ENCODE measurements at regions not wholly inside any gene's neighbourhood (a gene's known extent, or its start where the extent isn't known, plus 50 kb on each side); places are given as distances from the start of the nearest gene placed in this dataset.

- WGBS (ENCODE audit: missing lambda C conversion rate), result 55% methylated on average over 4 of the region's 4 CpGs
- no peaks in the 10 kb centered on the region for H3K9me3 ChIP-seq
- POLR2A ChIA-PET, result interaction anchor here (0.8 kb wide), 1 partner anchor 19 kb away, joined by 3 read pairs; no protein-coding TSS in a partner anchor
- H3K4me1 ChIP-seq, result peaks cover 11% of the 10 kb centered on the region; the same call in 2 of the 3 replicates
- H3K4me3 ChIP-seq, result no peak overlapping the region
- CTCF ChIA-PET, result no interaction called here
- TF ChIP-seq GATA3 (IDR thresholded peaks at IDR 0.05; ENCODE audit: borderline replicate concordance) (peak; percentile 46; the same call in 1 of the 2 replicates), FOXS1 (CRISPR knock-in tag; IDR thresholded peaks at IDR 0.05) (no peak), CEBPB (IDR thresholded peaks at IDR 0.05) (peak in 1 of 2 experiments; percentile 12; a peak in 1 of 4 replicates)
- no peak overlapping the region for H3K4me2 ChIP-seq
- ATAC-seq (peak in 1 of 2 experiments; percentile 55; a peak in 3 of 6 replicates), FAIRE-seq (no peak), DNase-seq (ENCODE audit: low read depth in 1 of 2, low spot score in 1 of 2) (peak in 1 of 2 experiments; percentile 11)
- H3K27ac ChIP-seq, result no peak overlapping the region
Observed at GRCh38 chr2:163367825-163368582, 367.8 kb downstream of the FIGN start.

- Histone ChIP-seq H3K4me3 (no peak overlapping the region), H3K4me1 (peaks cover 11% of the 10 kb centered on the region; the same call in 2 of the 3 replicates), H3K9me3 (no peaks in the 10 kb centered on the region), H3K27ac (no peak overlapping the region), H3K4me2 (no peak overlapping the region)
- POLR2A ChIA-PET, result no interaction called here
- TF ChIP-seq ELK1 (IDR thresholded peaks at IDR 0.05; ENCODE audit: low read depth, low read length), result no peak
- TF ChIP-seq RAD21 (conservative IDR thresholded peaks at IDR 0.05 in 1 of 2, IDR thresholded peaks at IDR 0.05 in 1 of 2), result no peak
- TF ChIP-seq CBX2 (IDR thresholded peaks at IDR 0.05; ENCODE audit: borderline replicate concordance, low read depth), result no peak
- no peak for TF ChIP-seq RCOR1 (IDR thresholded peaks at IDR 0.05; ENCODE audit: low read depth, low read length)
- no peak for TF ChIP-seq NR3C1 (IDR thresholded peaks at IDR 0.05)
- no peak for TF ChIP-seq BHLHE40 (IDR thresholded peaks at IDR 0.05; ENCODE audit: low read depth, low read length)
- no peak for TF ChIP-seq USF2 (IDR thresholded peaks at IDR 0.05)
- TF ChIP-seq HOXB13 (CRISPR knock-in tag; IDR thresholded peaks at IDR 0.05; ENCODE audit: low read depth), result no peak
- TF ChIP-seq EHMT2 (IDR thresholded peaks at IDR 0.05; ENCODE audit: low read depth), result no peak
- no peak for TF ChIP-seq NPAS2 (CRISPR knock-in tag; IDR thresholded peaks at IDR 0.05; ENCODE audit: borderline replicate concordance)
- TF ChIP-seq E2F6 (IDR thresholded peaks at IDR 0.05; ENCODE audit: borderline replicate concordance, low read depth), result no peak
- TF ChIP-seq ZNF302 (CRISPR knock-in tag; IDR thresholded peaks at IDR 0.05), result no peak
- TF ChIP-seq BCL3 (IDR thresholded peaks at IDR 0.05), result no peak
- no peak for TF ChIP-seq KDM1A (IDR thresholded peaks at IDR 0.05; ENCODE audit: low read depth)
- no peak for TF ChIP-seq POLR2AphosphoS2 (conservative IDR thresholded peaks at IDR 0.05; ENCODE audit: low read length)
- TF ChIP-seq REST (IDR thresholded peaks at IDR 0.05), result no peak
- TF ChIP-seq PHF8 (IDR thresholded peaks at IDR 0.05; ENCODE audit: borderline replicate concordance, low read depth), result no peak
- CTCF ChIA-PET, result interaction anchor here (0.9 kb wide), 1 partner anchor 16 kb away, joined by 3 read pairs; no protein-coding TSS in a partner anchor
- ATAC-seq (no peak), FAIRE-seq (no peak), DNase-seq (ENCODE audit: low read depth in 1 of 2, low spot score in 1 of 2) (no peak)
Observed at GRCh38 chr2:163364736-163365135, 371.1 kb downstream of the FIGN start.

Measured in A549 (cell line).